Endothelial cell of umbilical vein (primary cell): ENCODE measurements at regions not wholly inside any gene's neighbourhood (a gene's known extent, or its start where the extent isn't known, plus 50 kb on each side); places are given as distances from the start of the nearest gene placed in this dataset.

ENCODE experiments used
- BruUV-seq: library from RNA; stranded (reverse); fragments of 400-500 nt; replicated peaks from 2 replicates; lab custom pipeline; 2021; lab: Mats Ljungman, UMichigan
- CTCF ChIA-PET: fragments of 300-600, 350-600 bp; sonication (Branson Sonifier 250); formaldehyde crosslinking; loops from one replicate; lab custom pipeline; 2021; ENCODE audit warnings: antibody characterized with exemption, inconsistent platforms; lab: Charles Lee
- POLR2A ChIA-PET: fragments of 300-600, 350-600 bp; sonication (Branson Sonifier 250); formaldehyde crosslinking; loops from one replicate; lab custom pipeline; 2021; ENCODE audit warnings: antibody characterized with exemption, inconsistent platforms; lab: Charles Lee
- DNase-seq: peaks from one replicate; pipeline ENCODE4 v3.0.0-alpha.2; 2011; ENCODE audit warnings: low read depth, low spot score
- FAIRE-seq: peaks from 2 replicates; lab custom pipeline; 2011; peaks lifted over from hg19 to GRCh38; lab: Jason Lieb, UNC
- H2AFZ ChIP-seq: 2 replicates; pipeline ENCODE4 v1.6.0; 2012; ENCODE audit warnings: low read depth, low read length, control low read depth, inconsistent platforms
- H3K27ac ChIP-seq: 2 replicates; pipeline ENCODE4 v1.5.1; 2011; ENCODE audit warnings: low read depth, mild to moderate bottlenecking, control low read depth, low read length, moderate library complexity; ENCODE audit not compliant: insufficient read depth
- H3K27me3 ChIP-seq, 2 experiments: 2 replicates each; pipeline versions ENCODE4 v1.6.0 to v1.6.1; 2011; ENCODE audit warnings: low read length in 2 of 2, mixed read lengths in 1 of 2; ENCODE audit not compliant: control insufficient read depth in 2 of 2, insufficient read depth in 2 of 2
- H3K36me3 ChIP-seq, 2 experiments: 2 replicates in 1 of 2; 3 replicates in 1 of 2; pipeline ENCODE4 v1.5.1; 2011; ENCODE audit warnings: low read length in 2 of 2, mild to moderate bottlenecking in 1 of 2, moderate library complexity in 1 of 2; ENCODE audit not compliant: control insufficient read depth in 2 of 2, insufficient read depth in 2 of 2; ENCODE audit errors: extremely low read depth in 1 of 2
- H3K4me1 ChIP-seq: 3 replicates; pipeline ENCODE4 v1.5.1; 2011; ENCODE audit warnings: mild to moderate bottlenecking, low read length; ENCODE audit not compliant: control insufficient read depth, insufficient read depth; ENCODE audit errors: extremely low read depth
- H3K4me2 ChIP-seq: 2 replicates; pipeline ENCODE4 v1.6.1; 2011; ENCODE audit warnings: low read length, control low read depth, mixed read lengths; ENCODE audit not compliant: insufficient read depth
- H3K4me3 ChIP-seq, 3 experiments: fragments of 200-600 bp in 1 of 3; sonication (generic), shearing (Covaris generic) in 1 of 3; replicated peaks in 1 of 3; 2 replicates each; pipeline ENCODE4 v1.5.1; 2011 to 2016; ENCODE audit warnings: control low read depth in 3 of 3, low read length in 3 of 3, mild to moderate bottlenecking in 2 of 3, inconsistent platforms in 1 of 3, low read depth in 1 of 3, moderate library complexity in 1 of 3; ENCODE audit not compliant: insufficient read depth in 1 of 3
- H3K79me2 ChIP-seq: 2 replicates; pipeline ENCODE4 v1.6.0; 2012; ENCODE audit warnings: low read length, inconsistent platforms; ENCODE audit not compliant: control insufficient read depth, insufficient read depth
- H3K9ac ChIP-seq: replicated peaks from 2 replicates; pipeline ENCODE3; 2011; ENCODE audit warnings: low read length, control low read depth; ENCODE audit not compliant: insufficient read depth; ENCODE audit errors: extremely low read depth
- H3K9me1 ChIP-seq: replicated peaks from 3 replicates; pipeline ENCODE4 v1.6.0; 2011; ENCODE audit warnings: mild to moderate bottlenecking, low read length; ENCODE audit not compliant: control insufficient read depth, insufficient read depth; ENCODE audit errors: extremely low read depth
- H3K9me3 ChIP-seq: replicated peaks from 2 replicates; pipeline ENCODE4 v1.5.1; 2012; ENCODE audit warnings: low read length, inconsistent platforms; ENCODE audit not compliant: control insufficient read depth, insufficient read depth
- H4K20me1 ChIP-seq: replicated peaks from 2 replicates; pipeline ENCODE3; 2011; ENCODE audit warnings: mild to moderate bottlenecking, low read length; ENCODE audit not compliant: control insufficient read depth, insufficient read depth; ENCODE audit errors: extremely low read depth
- CTCF ChIP-seq, 2 donors: IDR thresholded peaks; 1 replicate in 1 of 2; 2 replicates in 1 of 2; pipeline ENCODE4 v1.5.1; 2011; ENCODE audit warnings: low read length in 2 of 2, mild to moderate bottlenecking in 2 of 2, moderate library complexity in 2 of 2, control low read depth in 1 of 2, inconsistent platforms in 1 of 2, low read depth in 1 of 2; ENCODE audit not compliant: insufficient read depth in 1 of 2; ENCODE audit errors: extremely low read depth in 1 of 2
- EZH2 ChIP-seq: IDR thresholded peaks from 2 replicates; pipeline ENCODE4 v1.6.1; 2012; ENCODE audit warnings: borderline replicate concordance, low read depth, mild to moderate bottlenecking, moderate library complexity, low read length, inconsistent platforms; ENCODE audit not compliant: severe bottlenecking
- FOS ChIP-seq: IDR thresholded peaks from 2 replicates; pipeline ENCODE4 v1.6.1; 2011; ENCODE audit warnings: mild to moderate bottlenecking, low read length, moderate library complexity, borderline replicate concordance; ENCODE audit not compliant: insufficient read depth
- GATA2 ChIP-seq: IDR thresholded peaks from 2 replicates; pipeline ENCODE4 v1.7.0; 2011; ENCODE audit warnings: low read depth, mild to moderate bottlenecking, moderate library complexity, mixed read lengths, low read length; ENCODE audit not compliant: insufficient read length, insufficient read depth
- JUN ChIP-seq: IDR thresholded peaks from 2 replicates; pipeline ENCODE4 v1.6.1; 2011; ENCODE audit warnings: borderline replicate concordance, low read depth; ENCODE audit not compliant: insufficient read length, insufficient read depth
- MAX ChIP-seq: IDR thresholded peaks from 2 replicates; pipeline ENCODE4 v1.6.1; 2011; ENCODE audit not compliant: insufficient read depth, insufficient read length
- MYC ChIP-seq: IDR thresholded peaks from one replicate; pipeline ENCODE4 v1.6.1; 2011; ENCODE audit warnings: mild to moderate bottlenecking, low read depth, low read length
- POLR2A ChIP-seq: IDR thresholded peaks from 2 replicates; pipeline ENCODE4 v1.6.1; 2012; ENCODE audit warnings: low read depth, mild to moderate bottlenecking, control low read depth, low read length
- POLR2AphosphoS5 ChIP-seq: IDR thresholded peaks from 2 replicates; pipeline ENCODE4 v1.6.1; 2012; ENCODE audit warnings: low read depth, mild to moderate bottlenecking, control low read depth, low read length, moderate library complexity; ENCODE audit not compliant: insufficient read depth
- dilution Hi-C: fragments of 300-500 bp; cut with MboI; formaldehyde crosslinking; loops from one replicate; pipeline ENCODE4 v1.15.0; 2019; ENCODE audit warnings: low sequenced_read_pairs; ENCODE audit not compliant: extremely low pct_ligation_motif_present
- intact Hi-C: fragments of 100-400 bp; cut with micrococcal nuclease; formaldehyde crosslinking; loops from one replicate; pipeline ENCODE4 v1.10.0; 2022

- Histone ChIP-seq H3K9me3 (no peaks in the 10 kb centered on the region), H3K4me3 (no peak overlapping the region), H3K36me3 (no peaks in the 10 kb centered on the region), H4K20me1 (no peaks in the 10 kb centered on the region), H3K27me3 (peaks cover 0 to 2% of the 10 kb centered on the region in 2 experiments), H3K79me2 (no peaks in the 10 kb centered on the region), H3K4me2 (no peak overlapping the region), H3K27ac (no peak overlapping the region), H3K4me1 (peaks cover 7% of the 10 kb centered on the region), H3K9me1 (no peaks in the 10 kb centered on the region), H2AFZ (no peak overlapping the region), H3K9ac (no peak overlapping the region)
- ChIA-PET POLR2A (no interaction called here), CTCF (no interaction called here)
- dilution Hi-C loops (no loop called here), intact Hi-C loops (no loop called here)
- no TSS peak for BruUV-seq
- no peak for DNase-seq
- no peak for FAIRE-seq
- TF ChIP-seq POLR2A (no peak), FOS (no peak), EZH2 (no peak), POLR2AphosphoS5 (no peak), MAX (no peak), GATA2 (no peak), MYC (no peak), JUN (no peak), CTCF (IDR thresholded peaks at IDR 0.05; ENCODE audit: extremely low read depth in 1 of 2, insufficient read depth in 1 of 2, low read depth in 1 of 2, low read length in 2 of 2) (no peak)
These were observed 84.0 kb downstream of the ZNF92 start for GRCh38 chr7:65457705-65458104.
